ENCODE measurements at regions not wholly inside any gene's neighbourhood (a gene's known extent, or its start where the extent isn't known, plus 50 kb on each side); places are given as distances from the start of the nearest gene placed in this dataset.
"Not testable (repeated sequence)": the region's sequence is repeated elsewhere in the genome, so short reads cannot be mapped to it uniquely, and the experiment has no call there.

GRCh38 chr16:29255496-29255796 lies 151.1 kb downstream of the NPIPB11 start:
- TF ChIP-seq CTCF, POLR2A, POLR2AphosphoS5 (IDR thresholded peaks at IDR 0.05): not testable (repeated sequence)

Measured in suprapubic skin (tissue), 4 donors.